Hepatocyte (in vitro differentiated cells): ENCODE measurements at regions not wholly inside any gene's neighbourhood (a gene's known extent, or its start where the extent isn't known, plus 50 kb on each side); places are given as distances from the start of the nearest gene placed in this dataset.

Source experiments
- DNase-seq: peaks from one replicate; pipeline ENCODE4 v3.0.0-alpha.2; 2016; ENCODE audit warnings: low spot score
- H2AFZ ChIP-seq: fragments of 200-600 bp; sonication (generic); 2 replicates; pipeline ENCODE4 v1.6.0; 2016; ENCODE audit warnings: antibody characterized with exemption, mild to moderate bottlenecking
- H3K27ac ChIP-seq: fragments of 200-600 bp; sonication (generic); 2 replicates; pipeline ENCODE4 v1.5.1; 2016; ENCODE audit warnings: mild to moderate bottlenecking
- H3K27me3 ChIP-seq: fragments of 200-600 bp; sonication (generic); 2 replicates; pipeline ENCODE4 v1.6.1; 2016
- H3K36me3 ChIP-seq: fragments of 200-600 bp; sonication (generic); replicated peaks from 2 replicates; pipeline ENCODE4 v1.5.1; 2016; ENCODE audit warnings: low read depth; ENCODE audit not compliant: insufficient read depth
- H3K4me1 ChIP-seq: fragments of 200-600 bp; sonication (generic); 2 replicates; pipeline ENCODE4 v1.5.1; 2016; ENCODE audit warnings: mild to moderate bottlenecking, moderate library complexity; ENCODE audit not compliant: insufficient read depth
- H3K4me2 ChIP-seq: fragments of 200-600 bp; sonication (generic); 2 replicates; pipeline ENCODE4 v1.6.0; 2016
- H3K4me3 ChIP-seq: fragments of 200-600 bp; sonication (generic); 2 replicates; pipeline ENCODE4 v1.5.1; 2016; ENCODE audit warnings: mild to moderate bottlenecking
- H3K79me2 ChIP-seq: fragments of 200-600 bp; sonication (generic); 2 replicates; pipeline ENCODE4 v1.6.0; 2017; ENCODE audit warnings: mild to moderate bottlenecking
- H3K9me2 ChIP-seq: fragments of 200-600 bp; sonication (generic); replicated peaks from 2 replicates; pipeline ENCODE4 v1.6.0; 2017; ENCODE audit warnings: mild to moderate bottlenecking; ENCODE audit not compliant: insufficient read depth
- H3K9me3 ChIP-seq: fragments of 200-600 bp; sonication (generic); 2 replicates; pipeline ENCODE4 v1.5.1; 2016; ENCODE audit warnings: low read depth, mild to moderate bottlenecking
- H4K20me1 ChIP-seq: fragments of 200-600 bp; sonication (generic); 2 replicates; pipeline ENCODE4 v1.6.0; 2016; ENCODE audit warnings: mild to moderate bottlenecking; ENCODE audit not compliant: insufficient read depth, poor library complexity, severe bottlenecking
- EZH2 ChIP-seq: fragments of 200-600 bp; sonication (generic); IDR thresholded peaks from 2 replicates; pipeline ENCODE4 v1.6.1; 2016; ENCODE audit warnings: antibody characterized with exemption, mild to moderate bottlenecking, borderline replicate concordance
- EZH2phosphoT487 ChIP-seq: fragments of 200-600 bp; sonication (generic); IDR thresholded peaks from one replicate; pipeline ENCODE4 v1.6.1; 2018; ENCODE audit warnings: antibody characterized with exemption, mild to moderate bottlenecking, low read depth, moderate library complexity; ENCODE audit not compliant: unreplicated experiment, severe bottlenecking
- WGBS: methylation state at CpG from one replicate; pipeline ENCODE4 v1.1.6; 2016; ENCODE audit warnings: low lambda C conversion rate; ENCODE audit errors: missing lambda C conversion rate; 5-methylcytosine and 5-hydroxymethylcytosine counted together
- TF ChIP-seq, protein P1 (sequence below): fragments of 200-600 bp; sonication (generic); IDR thresholded peaks from 2 replicates; pipeline ENCODE4 v1.5.1; 2016; ENCODE audit warnings: antibody characterized with exemption, mild to moderate bottlenecking; ENCODE audit not compliant: poor library complexity

DNA sequence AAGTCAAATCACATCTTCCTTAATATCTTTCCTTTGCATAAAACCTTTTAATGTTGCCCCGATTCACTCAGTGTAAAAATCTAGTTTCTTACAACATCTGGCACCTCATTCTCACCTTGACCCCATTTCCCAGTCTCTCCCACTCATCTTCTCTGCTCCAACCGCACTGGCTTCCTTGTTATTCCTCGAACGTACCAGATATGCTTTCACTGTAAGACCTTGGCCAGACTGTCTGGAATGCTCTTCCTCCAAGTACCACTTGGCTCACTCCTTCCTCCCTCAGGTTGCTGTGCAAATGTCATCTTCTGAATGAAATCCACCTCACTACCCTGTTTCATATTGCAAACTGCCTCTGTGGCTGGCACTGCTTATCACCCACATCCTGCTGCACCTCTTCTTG lies 433.6 kb downstream of the HAPSTR1 start:
- no peak for TF ChIP-seq EZH2phosphoT487
- TF ChIP-seq, protein P1, sequence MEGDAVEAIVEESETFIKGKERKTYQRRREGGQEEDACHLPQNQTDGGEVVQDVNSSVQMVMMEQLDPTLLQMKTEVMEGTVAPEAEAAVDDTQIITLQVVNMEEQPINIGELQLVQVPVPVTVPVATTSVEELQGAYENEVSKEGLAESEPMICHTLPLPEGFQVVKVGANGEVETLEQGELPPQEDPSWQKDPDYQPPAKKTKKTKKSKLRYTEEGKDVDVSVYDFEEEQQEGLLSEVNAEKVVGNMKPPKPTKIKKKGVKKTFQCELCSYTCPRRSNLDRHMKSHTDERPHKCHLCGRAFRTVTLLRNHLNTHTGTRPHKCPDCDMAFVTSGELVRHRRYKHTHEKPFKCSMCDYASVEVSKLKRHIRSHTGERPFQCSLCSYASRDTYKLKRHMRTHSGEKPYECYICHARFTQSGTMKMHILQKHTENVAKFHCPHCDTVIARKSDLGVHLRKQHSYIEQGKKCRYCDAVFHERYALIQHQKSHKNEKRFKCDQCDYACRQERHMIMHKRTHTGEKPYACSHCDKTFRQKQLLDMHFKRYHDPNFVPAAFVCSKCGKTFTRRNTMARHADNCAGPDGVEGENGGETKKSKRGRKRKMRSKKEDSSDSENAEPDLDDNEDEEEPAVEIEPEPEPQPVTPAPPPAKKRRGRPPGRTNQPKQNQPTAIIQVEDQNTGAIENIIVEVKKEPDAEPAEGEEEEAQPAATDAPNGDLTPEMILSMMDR: no peak
- no peak for TF ChIP-seq EZH2
- Histone ChIP-seq H3K79me2 (no peaks in the 10 kb centered on the region), H3K4me3 (no peak overlapping the region), H3K9me2 (no peaks in the 10 kb centered on the region), H4K20me1 (no peaks in the 10 kb centered on the region), H3K9me3 (no peaks in the 10 kb centered on the region), H3K4me2 (no peak overlapping the region), H3K27me3 (no peaks in the 10 kb centered on the region), H2AFZ (no peak overlapping the region), H3K27ac (no peak overlapping the region), H3K36me3 (no peaks in the 10 kb centered on the region), H3K4me1 (no peaks in the 10 kb centered on the region)
- 94% methylated on average over 4 of the region's 4 CpGs for WGBS
- DNase-seq: no peak

DNA sequence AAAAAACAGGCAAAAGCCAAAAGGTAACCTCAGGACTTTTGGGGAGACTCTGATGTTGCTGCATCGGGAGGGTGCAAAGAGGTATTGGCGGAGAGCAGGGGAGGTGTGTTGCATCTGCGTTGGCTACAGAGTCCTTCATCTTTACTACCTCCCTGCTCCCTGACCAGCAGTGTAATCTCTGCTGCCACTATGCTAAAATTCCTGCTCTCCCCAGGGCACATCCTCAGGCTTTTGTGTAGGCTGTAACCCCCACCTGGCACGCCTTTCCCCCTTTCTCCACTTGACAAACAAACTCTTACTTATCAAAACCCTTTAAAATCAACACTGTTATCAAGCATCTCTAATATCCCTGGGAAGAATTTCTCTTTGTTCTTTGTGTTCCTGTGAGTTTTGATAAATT lies 435.3 kb downstream of the HAPSTR1 start:
- TF ChIP-seq EZH2phosphoT487: no peak
- no peak for TF ChIP-seq EZH2
- TF ChIP-seq, protein P1: no peak
- no peak overlapping the region for H2AFZ ChIP-seq
- H3K27me3 ChIP-seq: no peaks in the 10 kb centered on the region
- 59% methylated on average over 4 of the region's 4 CpGs for WGBS
- H3K4me3 ChIP-seq: no peak overlapping the region
- H3K36me3 ChIP-seq: no peaks in the 10 kb centered on the region
- no peaks in the 10 kb centered on the region for H3K9me2 ChIP-seq
- no peak for DNase-seq
- H3K4me2 ChIP-seq: no peak overlapping the region
- no peaks in the 10 kb centered on the region for H3K4me1 ChIP-seq
- no peak overlapping the region for H3K27ac ChIP-seq
- H4K20me1 ChIP-seq: no peaks in the 10 kb centered on the region
- no peaks in the 10 kb centered on the region for H3K9me3 ChIP-seq
- no peaks in the 10 kb centered on the region for H3K79me2 ChIP-seq

DNA sequence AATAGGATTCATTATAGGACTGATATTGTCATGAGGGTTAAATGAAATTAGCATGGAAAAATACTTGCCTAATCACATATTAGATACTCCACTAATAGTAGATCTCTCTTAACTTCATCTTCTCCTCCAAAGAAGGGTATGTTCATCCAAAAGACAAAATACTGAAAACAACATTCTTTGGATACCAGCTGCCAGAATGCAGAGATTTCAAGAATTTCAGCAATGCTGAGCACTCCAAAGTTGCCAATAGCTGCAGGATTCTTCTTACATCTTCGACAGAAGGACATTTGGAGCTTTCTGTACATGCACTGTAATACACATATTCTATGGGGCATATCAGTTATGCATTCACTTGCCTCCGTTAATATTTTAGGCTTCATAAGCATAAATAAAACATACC lies 436.5 kb downstream of the HAPSTR1 start:
- no peak overlapping the region for H3K4me2 ChIP-seq
- no peaks in the 10 kb centered on the region for H3K9me3 ChIP-seq
- H3K27ac ChIP-seq: no peak overlapping the region
- H3K9me2 ChIP-seq: no peaks in the 10 kb centered on the region
- no peak for DNase-seq
- H4K20me1 ChIP-seq: no peaks in the 10 kb centered on the region
- H3K4me1 ChIP-seq: no peaks in the 10 kb centered on the region
- no peaks in the 10 kb centered on the region for H3K36me3 ChIP-seq
- no peaks in the 10 kb centered on the region for H3K27me3 ChIP-seq
- no peak overlapping the region for H2AFZ ChIP-seq
- H3K4me3 ChIP-seq: no peak overlapping the region
- no peak for TF ChIP-seq EZH2phosphoT487
- TF ChIP-seq EZH2: no peak
- no peaks in the 10 kb centered on the region for H3K79me2 ChIP-seq
- WGBS: 42% methylated on average over 2 of the region's 2 CpGs

DNA sequence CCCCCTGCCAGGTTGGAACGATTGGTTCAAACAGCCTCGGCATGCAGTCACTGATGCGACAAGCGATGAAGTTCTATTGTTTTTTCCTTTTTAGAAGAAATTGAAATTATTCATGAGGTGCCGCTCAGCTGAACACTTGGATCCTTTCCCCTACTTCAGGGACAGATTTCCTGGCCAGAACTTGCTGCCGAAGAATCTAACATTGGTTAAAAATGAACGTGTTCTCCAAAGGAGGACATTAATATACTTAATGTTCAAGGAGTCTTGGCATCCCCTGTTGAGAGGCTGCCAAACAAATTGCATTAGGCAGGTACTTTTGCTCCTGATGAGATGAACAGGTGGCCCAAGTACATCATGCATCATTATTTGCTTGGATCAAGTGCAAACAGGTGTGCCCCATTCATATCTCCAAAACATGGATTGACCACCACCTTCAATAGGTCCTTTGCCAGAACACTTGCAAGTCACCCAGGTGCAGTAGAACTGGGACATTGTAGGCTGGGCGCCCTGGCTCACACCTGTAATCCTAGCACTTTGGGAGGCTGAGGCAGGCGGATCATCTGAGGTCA lies 437.2 kb downstream of the HAPSTR1 start:
- WGBS: 86% methylated on average over 9 of the region's 9 CpGs
- no peak overlapping the region for H3K4me2 ChIP-seq

More for the DNA sequence above, 437.2 kb downstream of the HAPSTR1 start:
- Histone ChIP-seq H2AFZ (no peak overlapping the region), H3K36me3 (no peaks in the 10 kb centered on the region), H3K27me3 (no peaks in the 10 kb centered on the region), H3K4me1 (no peaks in the 10 kb centered on the region), H4K20me1 (no peaks in the 10 kb centered on the region), H3K27ac (no peak overlapping the region), H3K9me2 (no peaks in the 10 kb centered on the region), H3K4me3 (no peak overlapping the region), H3K9me3 (no peaks in the 10 kb centered on the region), H3K79me2 (no peaks in the 10 kb centered on the region)
- TF ChIP-seq, protein P1: no peak
- no peak for TF ChIP-seq EZH2phosphoT487
- TF ChIP-seq EZH2: no peak
- DNase-seq: no peak
